Panc1 (cell line): ENCODE measurements at regions not wholly inside any gene's neighbourhood (a gene's known extent, or its start where the extent isn't known, plus 50 kb on each side); places are given as distances from the start of the nearest gene placed in this dataset.

Experiments used
- ATAC-seq: fragments of 200-7000 bp; cut with Tn5 transposase; 2 replicates; pipeline ENCODE4 v1.9.1; 2020; ENCODE audit warnings: mild to moderate bottlenecking, moderate library complexity
- BruUV-seq: library from RNA; stranded (reverse); fragments of 400-500 nt; replicated peaks from 2 replicates; lab custom pipeline; 2021; lab: Mats Ljungman, UMichigan
- CTCF ChIA-PET: fragments of 300-600 bp; sonication (Branson Sonifier 250); formaldehyde crosslinking; loops from one replicate; lab custom pipeline; 2022; ENCODE audit warnings: antibody characterized with exemption; lab: Charles Lee
- POLR2A ChIA-PET: fragments of 300-600 bp; sonication (Branson Sonifier 250); formaldehyde crosslinking; loops from one replicate; lab custom pipeline; 2022; ENCODE audit warnings: antibody characterized with exemption; lab: Charles Lee
- DNase-seq: peaks from one replicate; pipeline ENCODE4 v3.0.0-alpha.2; 2010; ENCODE audit warnings: low read depth, low spot score
- H3K27ac ChIP-seq: 2 replicates; pipeline ENCODE4 v1.5.1; 2011; ENCODE audit warnings: mild to moderate bottlenecking, low read length, inconsistent platforms
- H3K27me3 ChIP-seq: fragments of 200-500 bp; sonication (Bioruptor generic); 2 replicates; pipeline ENCODE4 v1.6.0; 2014; ENCODE audit warnings: low read length, inconsistent platforms; ENCODE audit not compliant: control insufficient read depth, insufficient read depth
- H3K36me3 ChIP-seq: fragments of 200-500 bp; sonication (Bioruptor generic); 2 replicates; pipeline ENCODE4 v1.5.1; 2014; ENCODE audit warnings: inconsistent platforms, mild to moderate bottlenecking, low read length, moderate library complexity; ENCODE audit not compliant: control insufficient read depth, insufficient read depth
- H3K4me1 ChIP-seq: 2 replicates; pipeline ENCODE4 v1.5.1; 2011; ENCODE audit warnings: inconsistent platforms, mild to moderate bottlenecking, low read length, moderate library complexity; ENCODE audit not compliant: control insufficient read depth, insufficient read depth
- H3K4me3 ChIP-seq, 2 experiments: 2 replicates each; pipeline ENCODE4 v1.5.1; 2011 to 2012; ENCODE audit warnings: low read depth in 2 of 2, low read length in 2 of 2, mild to moderate bottlenecking in 2 of 2, inconsistent platforms in 1 of 2, moderate library complexity in 1 of 2
- H3K9me3 ChIP-seq: fragments of 200-500 bp; sonication (Bioruptor generic); 2 replicates; pipeline ENCODE4 v1.5.1; 2014; ENCODE audit warnings: low read depth, mild to moderate bottlenecking, inconsistent platforms, low read length, moderate library complexity; ENCODE audit not compliant: control insufficient read depth, insufficient read depth
- POLR2AphosphoS5 ChIP-seq: IDR thresholded peaks from 2 replicates; pipeline ENCODE4 v1.6.1; 2012; ENCODE audit warnings: mild to moderate bottlenecking, low read depth, low read length, moderate library complexity
- SIN3A ChIP-seq: IDR thresholded peaks from 2 replicates; pipeline ENCODE4 v1.6.1; 2012; ENCODE audit warnings: low read depth, mild to moderate bottlenecking, low read length, moderate library complexity, borderline replicate concordance; ENCODE audit not compliant: insufficient read depth
- TCF7L2 ChIP-seq: IDR thresholded peaks from 2 replicates; pipeline ENCODE4 v1.6.1; 2011; ENCODE audit warnings: mild to moderate bottlenecking, low read depth, low read length, inconsistent platforms
- in situ Hi-C: cut with HindIII; loops from 2 replicates; pipeline ENCODE4 v1.10.0; 2016; ENCODE audit warnings: low sequenced_read_pairs, low pct_unique_long_range_greater_than_20kb
- intact Hi-C: fragments of 100-400 bp; cut with micrococcal nuclease; formaldehyde crosslinking; loops from one replicate; pipeline ENCODE4 v1.10.0; 2022; ENCODE audit not compliant: unreplicated experiment
- TF ChIP-seq, protein P1 (sequence below): fragments of 450-650 bp; IDR thresholded peaks from 2 replicates; pipeline ENCODE4 v1.5.1; 2017; ENCODE audit warnings: mild to moderate bottlenecking
- TF ChIP-seq, protein P2 (sequence below), 2 experiments: IDR thresholded peaks; 2 replicates each; pipeline ENCODE4 v1.6.1; 2011 to 2012; ENCODE audit warnings: low read depth in 2 of 2, control low read depth in 1 of 2, low read length in 1 of 2, mild to moderate bottlenecking in 1 of 2, moderate library complexity in 1 of 2; ENCODE audit not compliant: insufficient read depth in 1 of 2

DNA sequence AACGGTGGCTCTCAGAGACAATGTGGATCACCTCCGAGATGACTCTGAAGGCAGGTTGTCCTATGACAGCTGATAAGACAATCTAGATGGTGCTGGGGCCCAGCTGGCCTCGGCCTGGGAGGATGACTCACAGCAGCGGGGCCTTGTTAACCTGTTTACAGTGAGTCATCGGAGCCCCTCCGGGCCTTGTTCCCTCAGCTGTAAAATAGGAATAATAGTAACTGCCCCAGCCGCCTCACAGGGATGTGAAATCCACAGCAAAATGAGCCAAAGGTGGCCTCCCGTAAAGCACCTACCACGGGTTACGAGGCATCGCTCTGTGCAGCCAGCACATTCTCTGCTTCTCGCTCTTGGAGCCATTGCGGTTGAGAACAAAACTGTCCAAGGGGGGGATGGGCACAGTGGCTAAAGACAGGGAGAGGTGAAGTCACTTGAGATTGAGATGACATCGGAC lies 88.6 kb upstream of the RASGRF1 start:
- H3K27me3 ChIP-seq, result no peaks in the 10 kb centered on the region
- CTCF ChIA-PET, result no interaction called here

DNA sequence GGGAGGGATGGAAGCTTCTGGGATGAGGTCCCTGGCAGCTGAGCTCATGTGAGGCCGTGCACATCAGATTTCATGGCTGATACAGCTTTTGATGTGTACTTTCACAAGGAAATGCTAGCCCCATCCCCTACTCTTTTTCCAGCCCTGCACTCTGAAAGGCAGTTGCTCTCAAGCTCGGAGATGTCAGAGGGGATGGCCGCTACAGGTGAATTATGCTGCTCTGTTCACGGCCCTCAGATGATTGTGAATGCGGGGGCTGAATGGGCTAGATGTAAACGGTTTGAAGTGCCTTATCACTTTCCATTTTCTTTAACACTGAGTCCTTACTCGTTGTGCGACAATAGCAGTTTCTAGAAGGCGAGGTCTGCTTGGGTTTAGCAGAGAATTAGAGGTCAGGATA lies 88.0 kb upstream of the RASGRF1 start:
- peaks cover 27% of the 10 kb centered on the region for H3K4me1 ChIP-seq
- no TSS peak for BruUV-seq
- in situ Hi-C loops (no loop called here), intact Hi-C loops (no loop called here)
- no peaks in the 10 kb centered on the region for H3K36me3 ChIP-seq
- no peak overlapping the region for H3K4me3 ChIP-seq
- CTCF ChIA-PET, result no interaction called here
- no peaks in the 10 kb centered on the region for H3K9me3 ChIP-seq
- POLR2A ChIA-PET, result interaction anchor here (0.6 kb wide), 1 partner anchor 358 kb away, joined by 6 read pairs; no protein-coding TSS in a partner anchor
- ATAC-seq, result peak; percentile 3; the same call in 1 of the 2 replicates
- H3K27ac ChIP-seq, result peak overlapping the region; percentile 77
- DNase-seq, result no peak
- no peaks in the 10 kb centered on the region for H3K27me3 ChIP-seq
- TF ChIP-seq TCF7L2 (no peak), POLR2AphosphoS5 (no peak), SIN3A (no peak)
- TF ChIP-seq, protein P1, sequence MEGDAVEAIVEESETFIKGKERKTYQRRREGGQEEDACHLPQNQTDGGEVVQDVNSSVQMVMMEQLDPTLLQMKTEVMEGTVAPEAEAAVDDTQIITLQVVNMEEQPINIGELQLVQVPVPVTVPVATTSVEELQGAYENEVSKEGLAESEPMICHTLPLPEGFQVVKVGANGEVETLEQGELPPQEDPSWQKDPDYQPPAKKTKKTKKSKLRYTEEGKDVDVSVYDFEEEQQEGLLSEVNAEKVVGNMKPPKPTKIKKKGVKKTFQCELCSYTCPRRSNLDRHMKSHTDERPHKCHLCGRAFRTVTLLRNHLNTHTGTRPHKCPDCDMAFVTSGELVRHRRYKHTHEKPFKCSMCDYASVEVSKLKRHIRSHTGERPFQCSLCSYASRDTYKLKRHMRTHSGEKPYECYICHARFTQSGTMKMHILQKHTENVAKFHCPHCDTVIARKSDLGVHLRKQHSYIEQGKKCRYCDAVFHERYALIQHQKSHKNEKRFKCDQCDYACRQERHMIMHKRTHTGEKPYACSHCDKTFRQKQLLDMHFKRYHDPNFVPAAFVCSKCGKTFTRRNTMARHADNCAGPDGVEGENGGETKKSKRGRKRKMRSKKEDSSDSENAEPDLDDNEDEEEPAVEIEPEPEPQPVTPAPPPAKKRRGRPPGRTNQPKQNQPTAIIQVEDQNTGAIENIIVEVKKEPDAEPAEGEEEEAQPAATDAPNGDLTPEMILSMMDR, result no peak
- TF ChIP-seq, protein P2, sequence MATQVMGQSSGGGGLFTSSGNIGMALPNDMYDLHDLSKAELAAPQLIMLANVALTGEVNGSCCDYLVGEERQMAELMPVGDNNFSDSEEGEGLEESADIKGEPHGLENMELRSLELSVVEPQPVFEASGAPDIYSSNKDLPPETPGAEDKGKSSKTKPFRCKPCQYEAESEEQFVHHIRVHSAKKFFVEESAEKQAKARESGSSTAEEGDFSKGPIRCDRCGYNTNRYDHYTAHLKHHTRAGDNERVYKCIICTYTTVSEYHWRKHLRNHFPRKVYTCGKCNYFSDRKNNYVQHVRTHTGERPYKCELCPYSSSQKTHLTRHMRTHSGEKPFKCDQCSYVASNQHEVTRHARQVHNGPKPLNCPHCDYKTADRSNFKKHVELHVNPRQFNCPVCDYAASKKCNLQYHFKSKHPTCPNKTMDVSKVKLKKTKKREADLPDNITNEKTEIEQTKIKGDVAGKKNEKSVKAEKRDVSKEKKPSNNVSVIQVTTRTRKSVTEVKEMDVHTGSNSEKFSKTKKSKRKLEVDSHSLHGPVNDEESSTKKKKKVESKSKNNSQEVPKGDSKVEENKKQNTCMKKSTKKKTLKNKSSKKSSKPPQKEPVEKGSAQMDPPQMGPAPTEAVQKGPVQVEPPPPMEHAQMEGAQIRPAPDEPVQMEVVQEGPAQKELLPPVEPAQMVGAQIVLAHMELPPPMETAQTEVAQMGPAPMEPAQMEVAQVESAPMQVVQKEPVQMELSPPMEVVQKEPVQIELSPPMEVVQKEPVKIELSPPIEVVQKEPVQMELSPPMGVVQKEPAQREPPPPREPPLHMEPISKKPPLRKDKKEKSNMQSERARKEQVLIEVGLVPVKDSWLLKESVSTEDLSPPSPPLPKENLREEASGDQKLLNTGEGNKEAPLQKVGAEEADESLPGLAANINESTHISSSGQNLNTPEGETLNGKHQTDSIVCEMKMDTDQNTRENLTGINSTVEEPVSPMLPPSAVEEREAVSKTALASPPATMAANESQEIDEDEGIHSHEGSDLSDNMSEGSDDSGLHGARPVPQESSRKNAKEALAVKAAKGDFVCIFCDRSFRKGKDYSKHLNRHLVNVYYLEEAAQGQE (IDR thresholded peaks at IDR 0.05; ENCODE audit: insufficient read depth in 1 of 2, low read depth in 2 of 2, low read length in 1 of 2), result no peak

More for the DNA sequence above, 88.6 kb upstream of the RASGRF1 start:
- Histone ChIP-seq H3K9me3 (no peaks in the 10 kb centered on the region), H3K36me3 (no peaks in the 10 kb centered on the region), H3K27ac (peak overlapping the region; percentile 77), H3K4me3 (no peak overlapping the region), H3K4me1 (peaks cover 26% of the 10 kb centered on the region)
- in situ Hi-C loops (no loop called here), intact Hi-C loops (no loop called here)
- ATAC-seq (peak; percentile 97), DNase-seq (no peak)
- no TSS peak for BruUV-seq
- POLR2A ChIA-PET, result no interaction called here
- TF ChIP-seq TCF7L2, result peak; percentile 87
- TF ChIP-seq, protein P1, result no peak
- no peak for TF ChIP-seq SIN3A
- peak; percentile 61; the same call in 1 of the 2 replicates for TF ChIP-seq POLR2AphosphoS5
